ENCODE measurements at regions not wholly inside any gene's neighbourhood (a gene's known extent, or its start where the extent isn't known, plus 50 kb on each side); places are given as distances from the start of the nearest gene placed in this dataset.

- H3K4me2 ChIP-seq (ENCODE audit: insufficient read depth, low read length) = no peak overlapping the region
- no peak overlapping the region for H3K9ac ChIP-seq (replicated peaks; ENCODE audit: extremely low read depth, insufficient read depth, low read length)
- no peaks in the 10 kb centered on the region for H4K20me1 ChIP-seq (replicated peaks; ENCODE audit: control insufficient read depth, extremely low read depth, insufficient read depth, low read length)
- no TSS peak for BruUV-seq (replicated peaks)
- no peaks in the 10 kb centered on the region for H3K27me3 ChIP-seq (ENCODE audit: control insufficient read depth in 2 of 2, insufficient read depth in 2 of 2, low read length in 2 of 2)
- no peaks in the 10 kb centered on the region for H3K9me1 ChIP-seq (replicated peaks; ENCODE audit: control insufficient read depth, extremely low read depth, insufficient read depth, low read length)
- TF ChIP-seq EZH2 (IDR thresholded peaks at IDR 0.05; ENCODE audit: borderline replicate concordance, low read depth, low read length, severe bottlenecking) (no peak), POLR2A (IDR thresholded peaks at IDR 0.05; ENCODE audit: low read depth, low read length) (no peak), POLR2AphosphoS5 (IDR thresholded peaks at IDR 0.05; ENCODE audit: insufficient read depth, low read depth, low read length) (no peak), CTCF (IDR thresholded peaks at IDR 0.05; ENCODE audit: extremely low read depth in 1 of 2, insufficient read depth in 1 of 2, low read depth in 1 of 2, low read length in 2 of 2) (no peak), MYC (IDR thresholded peaks at IDR 0.05; ENCODE audit: low read depth, low read length) (no peak)
- H2AFZ ChIP-seq (ENCODE audit: low read depth, low read length) = no peak overlapping the region
- no peaks in the 10 kb centered on the region for H3K9me3 ChIP-seq (replicated peaks; ENCODE audit: control insufficient read depth, insufficient read depth, low read length)
- intact Hi-C loops (cut with micrococcal nuclease) = no loop called here
- CTCF ChIA-PET = no interaction called here
- no peaks in the 10 kb centered on the region for H3K4me1 ChIP-seq (ENCODE audit: control insufficient read depth, extremely low read depth, insufficient read depth, low read length)
- POLR2A ChIA-PET = no interaction called here
- H3K36me3 ChIP-seq (ENCODE audit: control insufficient read depth in 2 of 2, extremely low read depth in 1 of 2, insufficient read depth in 2 of 2, low read length in 2 of 2) = no peaks in the 10 kb centered on the region
- no peak overlapping the region for H3K4me3 ChIP-seq (replicated peaks in 1 of 3; ENCODE audit: insufficient read depth in 1 of 3, low read depth in 1 of 3, low read length in 3 of 3)
- dilution Hi-C loops (cut with MboI; ENCODE audit: extremely low pct_ligation_motif_present, low sequenced_read_pairs) = no loop called here
- FAIRE-seq (no peak), DNase-seq (ENCODE audit: low read depth, low spot score) (no peak)
- H3K27ac ChIP-seq (ENCODE audit: insufficient read depth, low read depth, low read length) = no peak overlapping the region
- H3K79me2 ChIP-seq (ENCODE audit: control insufficient read depth, insufficient read depth, low read length) = no peaks in the 10 kb centered on the region
Measured at GRCh38 chr16:9599415-9600120, 508.1 kb downstream of the HAPSTR1 start.

GRCh38 chr16:9602189-9602588, 510.7 kb downstream of the HAPSTR1 start:
- no peak for FAIRE-seq
- H3K9me3 ChIP-seq (replicated peaks; ENCODE audit: control insufficient read depth, insufficient read depth, low read length) = no peaks in the 10 kb centered on the region
- no TSS peak for BruUV-seq (replicated peaks)

More at GRCh38 chr16:9602189-9602588, 510.7 kb downstream of the HAPSTR1 start:
- DNase-seq (ENCODE audit: low read depth, low spot score) = no peak
- dilution Hi-C loops (cut with MboI; ENCODE audit: extremely low pct_ligation_motif_present, low sequenced_read_pairs) (no loop called here), intact Hi-C loops (cut with micrococcal nuclease) (no loop called here)
- ChIA-PET POLR2A (no interaction called here), CTCF (no interaction called here)
- no peak for TF ChIP-seq FOS (IDR thresholded peaks at IDR 0.05; ENCODE audit: borderline replicate concordance, insufficient read depth, low read length)
- TF ChIP-seq EZH2 (IDR thresholded peaks at IDR 0.05; ENCODE audit: borderline replicate concordance, low read depth, low read length, severe bottlenecking) = no peak
- no peak for TF ChIP-seq MYC (IDR thresholded peaks at IDR 0.05; ENCODE audit: low read depth, low read length)
- no peak for TF ChIP-seq MAX (IDR thresholded peaks at IDR 0.05; ENCODE audit: insufficient read depth, insufficient read length)
- TF ChIP-seq CTCF (IDR thresholded peaks at IDR 0.05; ENCODE audit: extremely low read depth in 1 of 2, insufficient read depth in 1 of 2, low read depth in 1 of 2, low read length in 2 of 2) = no peak
- TF ChIP-seq POLR2A (IDR thresholded peaks at IDR 0.05; ENCODE audit: low read depth, low read length) = no peak
- no peak for TF ChIP-seq POLR2AphosphoS5 (IDR thresholded peaks at IDR 0.05; ENCODE audit: insufficient read depth, low read depth, low read length)
- no peak for TF ChIP-seq JUN (IDR thresholded peaks at IDR 0.05; ENCODE audit: borderline replicate concordance, insufficient read depth, insufficient read length, low read depth)
- no peak for TF ChIP-seq GATA2 (IDR thresholded peaks at IDR 0.05; ENCODE audit: insufficient read depth, insufficient read length, low read depth, low read length)
- Histone ChIP-seq H3K4me2 (ENCODE audit: insufficient read depth, low read length) (no peak overlapping the region), H3K36me3 (ENCODE audit: control insufficient read depth in 2 of 2, extremely low read depth in 1 of 2, insufficient read depth in 2 of 2, low read length in 2 of 2) (no peaks in the 10 kb centered on the region), H3K9me1 (replicated peaks; ENCODE audit: control insufficient read depth, extremely low read depth, insufficient read depth, low read length) (no peaks in the 10 kb centered on the region), H3K4me1 (ENCODE audit: control insufficient read depth, extremely low read depth, insufficient read depth, low read length) (no peaks in the 10 kb centered on the region), H3K27ac (ENCODE audit: insufficient read depth, low read depth, low read length) (no peak overlapping the region), H2AFZ (ENCODE audit: low read depth, low read length) (no peak overlapping the region), H3K79me2 (ENCODE audit: control insufficient read depth, insufficient read depth, low read length) (no peaks in the 10 kb centered on the region), H3K4me3 (replicated peaks in 1 of 3; ENCODE audit: insufficient read depth in 1 of 3, low read depth in 1 of 3, low read length in 3 of 3) (no peak overlapping the region), H3K27me3 (ENCODE audit: control insufficient read depth in 2 of 2, insufficient read depth in 2 of 2, low read length in 2 of 2) (no peaks in the 10 kb centered on the region), H4K20me1 (replicated peaks; ENCODE audit: control insufficient read depth, extremely low read depth, insufficient read depth, low read length) (no peaks in the 10 kb centered on the region), H3K9ac (replicated peaks; ENCODE audit: extremely low read depth, insufficient read depth, low read length) (no peak overlapping the region)
